CD4-positive, alpha-beta memory T cell (primary cell): ENCODE measurements at regions not wholly inside any gene's neighbourhood (a gene's known extent, or its start where the extent isn't known, plus 50 kb on each side); places are given as distances from the start of the nearest gene placed in this dataset.

ENCODE experiments used
- CTCF ChIA-PET: fragments of 350-600 bp; sonication (Branson Sonifier 250); formaldehyde crosslinking; loops from one replicate; lab custom pipeline; 2021; ENCODE audit warnings: inconsistent platforms; ENCODE audit not compliant: partially characterized antibody; lab: Charles Lee
- POLR2A ChIA-PET: fragments of 350-600 bp; sonication (Branson Sonifier 250); formaldehyde crosslinking; loops from one replicate; lab custom pipeline; 2021; ENCODE audit not compliant: partially characterized antibody; lab: Charles Lee
- DNase-seq, 5 donors: peaks; one replicate each; pipeline versions ENCODE4 v3.0.0 to v3.0.0-alpha.2; 2020 to 2022; ENCODE audit warnings: mixed read lengths in 1 of 5
- H3K27ac ChIP-seq: one replicate; pipeline ENCODE4 v1.7.0; 2013; ENCODE audit warnings: low read depth, low read length
- H3K27me3 ChIP-seq: 2 replicates; pipeline ENCODE4 v1.7.0; 2013; ENCODE audit warnings: mild to moderate bottlenecking, low read length, moderate library complexity; ENCODE audit not compliant: insufficient read depth
- H3K36me3 ChIP-seq: 2 replicates; pipeline ENCODE4 v1.7.0; 2013; ENCODE audit warnings: mild to moderate bottlenecking, low read length, moderate library complexity; ENCODE audit not compliant: insufficient read depth
- H3K4me1 ChIP-seq: 2 replicates; pipeline ENCODE4 v1.7.0; 2013; ENCODE audit warnings: mild to moderate bottlenecking, low read length, moderate library complexity; ENCODE audit not compliant: insufficient read depth
- H3K4me3 ChIP-seq, 2 donors: one replicate each; pipeline ENCODE4 v1.7.0; 2013; ENCODE audit warnings: low read length in 2 of 2, mild to moderate bottlenecking in 1 of 2
- H3K9me3 ChIP-seq, 2 donors: one replicate each; pipeline ENCODE4 v1.7.0; 2013; ENCODE audit warnings: low read length in 2 of 2, control low read depth in 1 of 2; ENCODE audit not compliant: control insufficient read depth in 1 of 2
- H3K27ac Mint-ChIP-seq, 7 donors: one replicate each; pipeline ENCODE4 v1.8.0; 2020 to 2021; ENCODE audit warnings: mixed read lengths in 7 of 7, mild to moderate bottlenecking in 6 of 7, inconsistent platforms in 3 of 7, moderate library complexity in 3 of 7
- H3K27me3 Mint-ChIP-seq, 2 donors: one replicate each; pipeline ENCODE4 v1.8.0; 2020 to 2021; ENCODE audit warnings: mixed read lengths in 2 of 2
- H3K36me3 Mint-ChIP-seq, 2 donors: one replicate each; pipeline ENCODE4 v1.8.0; 2020 to 2021; ENCODE audit warnings: mixed read lengths in 2 of 2, inconsistent platforms in 1 of 2, mild to moderate bottlenecking in 1 of 2
- H3K4me1 Mint-ChIP-seq, 4 donors: one replicate each; pipeline ENCODE4 v1.8.0; 2020 to 2021; ENCODE audit warnings: mixed read lengths in 4 of 4, mild to moderate bottlenecking in 1 of 4
- H3K4me3 Mint-ChIP-seq, 8 donors: one replicate each; pipeline ENCODE4 v1.8.0; 2020 to 2021; ENCODE audit warnings: mixed read lengths in 8 of 8, mild to moderate bottlenecking in 7 of 8, moderate library complexity in 6 of 8, inconsistent platforms in 3 of 8
- H3K9me3 Mint-ChIP-seq, 8 donors: one replicate each; pipeline ENCODE4 v1.8.0; 2020 to 2021; ENCODE audit warnings: mixed read lengths in 8 of 8, mild to moderate bottlenecking in 5 of 8, inconsistent platforms in 3 of 8, moderate library complexity in 1 of 8
- intact Hi-C: fragments of 100-400 bp; cut with micrococcal nuclease; formaldehyde crosslinking; loops from one replicate; pipeline ENCODE4 v1.15.1; 2023

GRCh38 chr4:62835631-62836030 lies 1573.6 kb downstream of the TECRL start:
- Mint-ChIP-seq H3K27ac (no peak overlapping the region), H3K4me1 (no peaks in the 10 kb centered on the region), H3K9me3 (peaks cover 2 to 35% (median 13%) of the 10 kb centered on the region in 8 donors), H3K36me3 (no peaks in the 10 kb centered on the region), H3K27me3 (no peaks in the 10 kb centered on the region), H3K4me3 (no peak overlapping the region)
- POLR2A ChIA-PET = no interaction called here
- no peaks in the 10 kb centered on the region for H3K4me1 ChIP-seq
- no peak overlapping the region for H3K4me3 ChIP-seq
- H3K27me3 ChIP-seq = no peaks in the 10 kb centered on the region
- CTCF ChIA-PET = no interaction called here
- no peak overlapping the region for H3K27ac ChIP-seq
- peaks cover 0 to 4% of the 10 kb centered on the region in 2 donors for H3K9me3 ChIP-seq
- no peaks in the 10 kb centered on the region for H3K36me3 ChIP-seq
- no peak for DNase-seq
- intact Hi-C loops = no loop called here

- H3K4me1 ChIP-seq = no peaks in the 10 kb centered on the region
- no peaks in the 10 kb centered on the region for H3K27me3 ChIP-seq
- intact Hi-C loops = no loop called here
- no peak overlapping the region for H3K4me3 Mint-ChIP-seq
- POLR2A ChIA-PET = no interaction called here
- no peaks in the 10 kb centered on the region for H3K4me1 Mint-ChIP-seq
- no peaks in the 10 kb centered on the region for H3K36me3 ChIP-seq
- H3K9me3 ChIP-seq = no peaks in the 10 kb centered on the region
- no peak overlapping the region for H3K27ac ChIP-seq
- no peak for DNase-seq
- CTCF ChIA-PET = no interaction called here
- no peaks in the 10 kb centered on the region for H3K27me3 Mint-ChIP-seq
- H3K36me3 Mint-ChIP-seq = no peaks in the 10 kb centered on the region
- no peak overlapping the region for H3K4me3 ChIP-seq
- no peak overlapping the region for H3K27ac Mint-ChIP-seq
- H3K9me3 Mint-ChIP-seq = peaks cover 0 to 32% (median 12%) of the 10 kb centered on the region in 8 donors
These were observed 1586.9 kb downstream of the TECRL start for GRCh38 chr4:62822306-62822705.

GRCh38 chr4:62816566-62816965 lies 1592.7 kb downstream of the TECRL start:
- intact Hi-C loops = no loop called here
- Histone ChIP-seq H3K27me3 (no peaks in the 10 kb centered on the region), H3K27ac (no peak overlapping the region), H3K9me3 (no peaks in the 10 kb centered on the region), H3K4me1 (no peaks in the 10 kb centered on the region), H3K36me3 (no peaks in the 10 kb centered on the region), H3K4me3 (no peak overlapping the region)
- ChIA-PET CTCF (no interaction called here), POLR2A (no interaction called here)
- no peaks in the 10 kb centered on the region for H3K4me1 Mint-ChIP-seq
- no peaks in the 10 kb centered on the region for H3K27me3 Mint-ChIP-seq
- no peaks in the 10 kb centered on the region for H3K36me3 Mint-ChIP-seq
- no peak overlapping the region for H3K27ac Mint-ChIP-seq
- DNase-seq = no peak
- peaks cover 0 to 20% (median 4%) of the 10 kb centered on the region in 8 donors for H3K9me3 Mint-ChIP-seq
- H3K4me3 Mint-ChIP-seq = no peak overlapping the region

- Histone ChIP-seq H3K4me1 (no peaks in the 10 kb centered on the region), H3K36me3 (no peaks in the 10 kb centered on the region), H3K27ac (no peak overlapping the region), H3K27me3 (no peaks in the 10 kb centered on the region), H3K9me3 (no peaks in the 10 kb centered on the region), H3K4me3 (no peak overlapping the region)
- no peak overlapping the region for H3K4me3 Mint-ChIP-seq
- no peak overlapping the region for H3K27ac Mint-ChIP-seq
- H3K4me1 Mint-ChIP-seq = no peaks in the 10 kb centered on the region
- no peak for DNase-seq
- H3K9me3 Mint-ChIP-seq = peaks cover 0 to 15% (median 4%) of the 10 kb centered on the region in 8 donors
- H3K27me3 Mint-ChIP-seq = no peaks in the 10 kb centered on the region
- POLR2A ChIA-PET = no interaction called here
- no peaks in the 10 kb centered on the region for H3K36me3 Mint-ChIP-seq
- CTCF ChIA-PET = no interaction called here
- intact Hi-C loops = no loop called here
These were observed 1594.7 kb downstream of the TECRL start for GRCh38 chr4:62814510-62815047.

GRCh38 chr4:62806816-62807215 lies 1602.4 kb downstream of the TECRL start:
- no peaks in the 10 kb centered on the region for H3K4me1 ChIP-seq
- H3K36me3 ChIP-seq = no peaks in the 10 kb centered on the region
- intact Hi-C loops = no loop called here
- no peak overlapping the region for H3K4me3 ChIP-seq
- Mint-ChIP-seq H3K9me3 (peaks cover 2 to 20% (median 8%) of the 10 kb centered on the region in 8 donors), H3K4me1 (no peaks in the 10 kb centered on the region), H3K4me3 (no peak overlapping the region), H3K27me3 (no peaks in the 10 kb centered on the region), H3K36me3 (no peaks in the 10 kb centered on the region), H3K27ac (no peak overlapping the region)
- H3K27me3 ChIP-seq = no peaks in the 10 kb centered on the region
- CTCF ChIA-PET = no interaction called here
- DNase-seq = no peak
- POLR2A ChIA-PET = no interaction called here
- H3K27ac ChIP-seq = no peak overlapping the region
- H3K9me3 ChIP-seq = no peaks in the 10 kb centered on the region

- Mint-ChIP-seq H3K27ac (no peak overlapping the region), H3K4me1 (no peaks in the 10 kb centered on the region), H3K4me3 (no peak overlapping the region), H3K9me3 (peaks cover 4 to 17% (median 8%) of the 10 kb centered on the region in 8 donors), H3K36me3 (no peaks in the 10 kb centered on the region), H3K27me3 (no peaks in the 10 kb centered on the region)
- Histone ChIP-seq H3K9me3 (no peaks in the 10 kb centered on the region), H3K27ac (no peak overlapping the region), H3K27me3 (no peaks in the 10 kb centered on the region), H3K4me1 (no peaks in the 10 kb centered on the region), H3K36me3 (no peaks in the 10 kb centered on the region), H3K4me3 (no peak overlapping the region)
- ChIA-PET CTCF (no interaction called here), POLR2A (no interaction called here)
- DNase-seq = no peak
- intact Hi-C loops = no loop called here
These were observed 1603.9 kb downstream of the ADGRL3 start for GRCh38 chr4:62804075-62804474.

- no peak for DNase-seq
These were observed 1597.1 kb downstream of the ADGRL3 start for GRCh38 chr4:62797221-62797620.

GRCh38 chr4:62791386-62791785 lies 1591.3 kb downstream of the ADGRL3 start:
- H3K36me3 Mint-ChIP-seq = no peaks in the 10 kb centered on the region
- no peak for DNase-seq

More at GRCh38 chr4:62797221-62797620, 1597.1 kb downstream of the ADGRL3 start:
- H3K4me3 Mint-ChIP-seq = no peak overlapping the region
- H3K4me1 Mint-ChIP-seq = no peaks in the 10 kb centered on the region
- no peak overlapping the region for H3K27ac Mint-ChIP-seq
- ChIA-PET CTCF (no interaction called here), POLR2A (no interaction called here)
- Histone ChIP-seq H3K9me3 (no peaks in the 10 kb centered on the region), H3K4me1 (no peaks in the 10 kb centered on the region), H3K27me3 (no peaks in the 10 kb centered on the region), H3K27ac (no peak overlapping the region), H3K36me3 (no peaks in the 10 kb centered on the region), H3K4me3 (no peak overlapping the region)
- intact Hi-C loops = no loop called here
- no peaks in the 10 kb centered on the region for H3K27me3 Mint-ChIP-seq
- peaks cover 0 to 10% (median 4%) of the 10 kb centered on the region in 8 donors for H3K9me3 Mint-ChIP-seq
- H3K36me3 Mint-ChIP-seq = no peaks in the 10 kb centered on the region

More at GRCh38 chr4:62791386-62791785, 1591.3 kb downstream of the ADGRL3 start:
- Mint-ChIP-seq H3K27me3 (no peaks in the 10 kb centered on the region), H3K27ac (no peak overlapping the region), H3K9me3 (peaks cover 0 to 12% (median 3%) of the 10 kb centered on the region in 8 donors), H3K4me1 (no peaks in the 10 kb centered on the region), H3K4me3 (no peak overlapping the region)
- Histone ChIP-seq H3K9me3 (no peaks in the 10 kb centered on the region), H3K4me3 (no peak overlapping the region), H3K27ac (no peak overlapping the region), H3K36me3 (no peaks in the 10 kb centered on the region), H3K27me3 (no peaks in the 10 kb centered on the region), H3K4me1 (no peaks in the 10 kb centered on the region)
- ChIA-PET CTCF (no interaction called here), POLR2A (no interaction called here)
- intact Hi-C loops = no loop called here
